Hepatocyte (in vitro differentiated cells): ENCODE measurements at regions not wholly inside any gene's neighbourhood (a gene's known extent, or its start where the extent isn't known, plus 50 kb on each side); places are given as distances from the start of the nearest gene placed in this dataset.

ENCODE experiments used
- CTCF ChIP-seq: fragments of 200-600 bp; sonication (generic); IDR thresholded peaks from 2 replicates; pipeline ENCODE4 v1.5.1; 2016; ENCODE audit warnings: antibody characterized with exemption, mild to moderate bottlenecking; ENCODE audit not compliant: poor library complexity
- EZH2phosphoT487 ChIP-seq: fragments of 200-600 bp; sonication (generic); IDR thresholded peaks from one replicate; pipeline ENCODE4 v1.6.1; 2018; ENCODE audit warnings: antibody characterized with exemption, mild to moderate bottlenecking, low read depth, moderate library complexity; ENCODE audit not compliant: unreplicated experiment, severe bottlenecking

GRCh38 chr2:67289271-67289670, 107.9 kb upstream of the ETAA1 start:
- TF ChIP-seq CTCF, result no peak
- TF ChIP-seq EZH2phosphoT487, result no peak
